GM18870 (cell line): ENCODE measurements at regions not wholly inside any gene's neighbourhood (a gene's known extent, or its start where the extent isn't known, plus 50 kb on each side); places are given as distances from the start of the nearest gene placed in this dataset.

Source experiments
- ATAC-seq: cut with Tn5 transposase; IDR thresholded peaks from one replicate; pipeline ENCODE4 v1.9.1; 2021; ENCODE audit warnings: moderate library complexity; ENCODE audit not compliant: unreplicated experiment

DNA sequence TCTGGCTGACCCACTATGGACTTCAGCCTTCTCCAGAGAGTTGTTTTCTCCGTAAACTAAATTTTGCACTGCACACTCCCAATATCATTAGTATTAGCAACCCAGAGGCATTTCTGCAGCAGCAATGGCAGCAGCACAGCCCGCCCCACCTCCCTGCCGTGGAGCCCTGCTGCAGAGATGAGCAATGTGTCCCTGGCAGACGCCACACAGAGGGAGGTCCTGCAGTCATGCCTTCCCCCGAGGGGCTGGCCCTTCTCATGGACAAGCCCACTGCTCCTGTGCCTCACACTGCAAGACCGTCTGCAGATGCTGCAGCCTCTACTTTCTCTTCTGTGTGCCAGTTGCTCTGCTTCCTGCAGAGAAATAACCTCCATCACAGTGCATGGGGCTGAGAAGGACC is 393.4 kb upstream of the MKI67 start:
- no peak for ATAC-seq

DNA sequence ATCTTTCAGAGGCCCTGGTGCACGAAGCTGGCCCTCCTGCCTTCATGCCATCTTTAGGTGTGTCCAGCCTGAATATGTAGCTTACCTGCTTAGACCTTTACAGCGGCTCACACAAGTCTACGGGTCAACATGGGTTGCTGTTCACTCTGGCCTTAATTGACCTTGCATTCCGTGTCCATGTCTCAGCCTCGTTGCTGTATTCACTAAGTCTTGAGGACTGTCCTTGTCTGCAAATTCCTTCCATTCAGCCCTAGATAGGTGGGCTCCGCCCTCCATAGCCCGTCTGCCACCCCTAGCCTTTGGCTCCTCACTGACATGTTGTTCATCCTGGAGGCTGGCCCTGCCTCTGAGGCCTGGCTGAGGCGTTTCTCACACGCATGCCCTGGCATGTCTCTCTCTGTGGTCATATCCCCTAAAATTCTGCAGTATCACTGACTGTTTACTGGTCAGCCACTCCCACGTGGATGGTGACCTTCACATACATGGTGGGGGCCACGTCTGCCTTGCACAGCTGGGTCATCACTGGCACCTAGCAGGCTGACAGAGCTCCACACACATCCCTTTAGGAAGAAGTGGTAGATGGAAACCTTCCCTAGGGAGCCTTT is 394.1 kb upstream of the MKI67 start:
- ATAC-seq = no peak

DNA sequence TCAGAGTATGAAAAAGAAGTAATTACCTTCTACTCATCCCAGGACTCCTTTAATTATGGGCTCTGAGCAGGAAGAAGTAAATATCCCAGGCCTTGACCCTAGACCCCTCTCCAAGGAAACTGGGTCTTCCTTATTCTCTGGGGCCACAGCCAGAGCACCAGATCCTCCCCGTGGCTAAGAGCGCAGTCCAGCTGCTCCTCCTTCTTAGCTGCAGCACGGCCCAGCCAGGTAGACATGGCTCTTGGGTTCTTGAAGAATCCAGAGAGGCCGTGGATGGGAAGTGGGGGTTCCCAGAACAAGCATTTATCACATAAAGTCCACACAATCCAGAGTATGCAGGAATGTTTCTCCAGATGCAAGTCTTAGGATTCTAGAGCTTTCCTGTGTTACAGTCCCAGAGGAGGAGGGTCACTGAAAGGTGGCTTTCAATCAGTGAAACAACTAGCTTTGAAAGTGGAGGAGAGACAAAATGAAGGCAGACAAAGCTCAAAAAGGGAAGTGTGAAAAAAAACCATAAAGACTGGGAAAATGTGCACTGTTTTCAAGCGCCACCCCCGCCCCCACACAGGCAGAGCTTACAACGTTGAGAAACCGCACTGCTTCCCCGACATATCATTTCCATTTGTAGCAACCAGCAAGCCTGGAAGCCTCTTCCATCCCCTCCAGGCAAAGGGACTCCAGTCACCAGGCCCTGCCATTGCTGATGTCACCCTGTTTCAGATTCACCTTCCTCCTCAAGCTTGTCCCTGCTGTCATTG is 396.5 kb upstream of the MKI67 start:
- no peak for ATAC-seq

DNA sequence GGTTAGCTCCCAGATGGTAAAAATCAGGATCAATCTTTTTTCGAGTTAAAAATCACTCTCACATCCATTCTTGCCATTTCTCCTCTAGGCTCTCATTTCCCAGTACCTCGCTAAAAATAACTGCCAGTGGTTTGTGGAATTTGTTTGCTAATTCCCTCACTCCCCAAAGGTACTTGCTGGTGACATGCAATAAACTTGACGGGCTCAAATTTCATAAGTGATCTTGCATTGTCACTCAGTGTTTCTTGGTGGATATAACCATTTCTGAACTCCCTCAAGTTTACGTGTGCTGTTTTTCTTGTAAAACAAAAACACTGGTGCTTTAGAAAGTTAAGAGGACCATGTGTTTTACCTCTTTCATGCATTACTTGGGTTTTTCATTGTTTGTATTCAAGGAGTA is 399.2 kb upstream of the MKI67 start:
- ATAC-seq = no peak

GRCh38 chr10:128525936-128526335 is 399.7 kb upstream of the MKI67 start:
- ATAC-seq = no peak

DNA sequence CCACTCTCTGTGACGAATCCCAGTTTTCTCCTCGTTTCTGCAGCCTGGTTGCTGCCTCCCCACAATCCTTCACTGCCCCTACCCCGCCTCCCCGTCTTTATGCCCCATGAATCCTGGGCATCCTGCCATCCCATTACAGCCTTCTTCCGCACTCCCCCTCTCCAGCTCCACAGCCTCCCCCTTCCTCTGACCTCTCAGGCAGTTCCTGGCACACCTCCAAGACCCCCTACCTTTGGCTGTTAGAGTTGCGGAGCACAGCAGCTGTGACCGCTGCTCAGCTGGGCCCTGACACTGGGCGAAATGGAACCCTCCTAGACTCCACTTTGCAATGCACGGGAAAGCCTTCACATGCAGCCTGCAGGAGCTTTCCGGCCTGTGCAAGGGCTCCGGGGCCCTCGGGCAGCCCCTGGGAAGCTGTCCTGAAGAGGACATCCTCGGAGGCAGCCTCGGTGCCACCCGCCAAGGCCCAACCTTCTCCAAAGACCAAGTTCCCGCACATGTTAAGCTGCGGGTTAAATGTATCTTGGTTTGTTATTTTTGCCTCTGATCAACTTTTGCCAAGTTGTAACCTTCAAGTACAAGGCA is 400.7 kb upstream of the MKI67 start:
- ATAC-seq = no peak

DNA sequence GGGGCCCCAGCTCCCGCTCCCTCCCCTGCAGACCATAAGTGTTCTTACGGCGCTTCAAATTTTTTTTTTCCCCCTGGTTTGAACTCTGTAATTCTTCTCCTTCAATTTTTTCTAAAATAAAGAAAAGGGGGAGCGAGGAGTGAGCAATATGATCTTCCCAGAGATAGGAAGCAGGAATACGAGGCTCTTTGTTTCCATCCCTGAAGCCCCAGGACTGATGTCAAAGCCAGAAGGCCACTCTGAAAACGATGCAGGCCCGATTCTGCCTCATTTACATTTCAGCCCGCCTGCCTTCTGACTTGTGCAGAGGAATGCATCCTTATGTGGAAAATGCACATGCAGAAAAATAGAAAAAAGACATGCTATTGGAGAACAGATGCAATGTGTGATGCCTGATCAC is 401.5 kb upstream of the MKI67 start:
- no peak for ATAC-seq

DNA sequence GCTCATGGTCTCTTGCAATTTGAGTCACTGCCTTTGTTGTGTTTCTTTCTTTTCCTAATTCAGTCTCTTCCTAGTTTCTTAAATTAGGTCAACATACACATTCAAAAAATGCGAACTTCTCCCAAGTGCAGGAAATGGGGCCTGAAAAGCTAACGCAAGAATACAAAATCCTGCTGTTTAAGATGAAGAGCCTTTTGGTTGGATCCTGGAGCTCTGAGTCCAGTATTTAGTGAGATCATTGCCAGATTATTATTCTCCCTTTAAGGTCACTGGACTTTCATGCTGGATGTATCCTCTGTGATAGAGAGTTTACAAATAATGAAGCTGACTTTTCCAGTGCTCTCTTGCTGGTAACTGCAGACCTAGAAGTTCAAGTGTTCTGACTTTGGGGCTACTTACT is 401.9 kb upstream of the MKI67 start:
- ATAC-seq = no peak

GRCh38 chr10:128528781-128529180 is 402.6 kb upstream of the MKI67 start:
- ATAC-seq = no peak

- ATAC-seq = no peak
Observed at GRCh38 chr10:128529225-128529624, 403.0 kb upstream of the MKI67 start.

- no peak for ATAC-seq
Observed at GRCh38 chr10:128530301-128530700, 404.1 kb upstream of the MKI67 start.

GRCh38 chr10:128530946-128531345 is 404.7 kb upstream of the MKI67 start:
- no peak for ATAC-seq

DNA sequence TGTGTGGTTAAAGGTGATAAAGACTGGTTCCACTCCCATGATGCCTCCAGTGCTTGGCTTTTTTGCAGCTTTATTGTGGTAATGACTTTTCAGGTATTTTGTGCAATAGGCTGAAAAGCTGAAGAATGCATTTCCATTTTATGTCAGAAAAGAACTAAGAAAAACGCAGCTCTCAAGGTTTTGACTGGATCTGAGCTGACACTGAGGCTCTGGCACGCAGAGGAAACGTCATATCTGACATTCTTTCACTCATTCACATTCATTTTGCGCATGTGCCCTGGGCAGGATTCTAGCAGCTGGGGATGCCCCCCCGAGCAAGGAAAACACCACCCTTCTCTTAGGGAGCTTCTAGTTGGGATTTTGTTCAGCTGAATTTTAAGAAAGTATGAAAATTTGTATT is 408.5 kb upstream of the MKI67 start:
- ATAC-seq = no peak

DNA sequence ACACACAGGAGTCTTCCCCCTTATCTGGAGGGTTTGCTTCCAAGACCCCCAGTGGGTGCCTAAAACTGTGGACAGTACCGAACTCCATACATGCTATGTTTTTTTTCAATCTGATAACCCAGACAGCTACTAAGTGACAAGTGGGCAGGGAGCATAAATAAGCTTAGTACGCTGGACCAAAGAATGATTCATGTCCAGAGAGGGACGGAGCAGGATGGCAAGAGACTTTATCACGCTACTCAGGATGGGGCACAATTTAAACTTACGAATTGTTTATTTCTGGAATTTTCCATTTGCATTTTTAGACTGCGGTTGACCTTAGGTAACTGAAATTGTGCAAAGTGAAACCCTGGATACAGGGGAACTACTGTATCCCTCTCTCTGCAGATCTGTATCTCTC is 410.0 kb upstream of the MKI67 start:
- ATAC-seq = no peak

DNA sequence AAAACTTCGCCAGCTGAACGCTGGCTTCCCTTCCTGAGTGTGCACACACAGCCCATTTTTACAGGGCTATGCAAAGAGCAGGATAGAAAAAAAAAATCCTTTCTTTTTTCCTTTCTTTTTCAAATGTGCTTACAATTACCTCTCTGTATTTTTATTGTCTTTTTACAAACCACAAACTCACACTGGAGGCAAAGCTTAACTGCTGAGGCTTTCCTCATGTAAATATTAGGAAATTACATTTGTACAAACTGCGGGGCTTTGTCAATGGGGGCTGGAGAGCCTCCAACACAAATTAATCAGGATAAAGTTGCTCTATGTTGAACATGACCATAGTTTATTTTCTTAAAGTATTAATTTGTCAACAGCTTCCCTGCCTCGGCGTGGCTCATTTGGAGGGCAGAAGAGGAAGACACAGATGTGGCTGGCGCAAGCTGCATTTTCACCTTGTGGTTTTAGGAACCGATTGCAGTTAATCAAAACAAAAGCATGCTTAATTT is 411.7 kb upstream of the MKI67 start:
- ATAC-seq = no peak

DNA sequence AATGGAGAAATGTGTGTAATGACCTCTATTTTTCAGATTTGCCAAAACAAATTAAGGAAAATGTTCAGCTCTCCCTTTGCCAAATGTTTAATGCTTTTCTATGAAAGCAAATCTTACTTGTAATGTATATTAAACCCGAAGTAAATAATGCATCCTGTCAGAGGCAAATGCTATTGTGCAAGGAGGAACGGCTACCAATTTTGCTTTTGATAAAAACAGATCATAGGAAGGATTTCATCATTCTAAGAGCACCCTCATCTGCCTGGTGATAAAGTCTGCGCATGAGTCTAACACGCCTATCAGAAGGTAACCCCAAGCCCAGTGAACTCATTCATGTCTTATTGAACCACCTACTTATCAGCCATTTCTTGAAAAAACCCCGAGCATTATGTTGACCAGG is 412.4 kb upstream of the MKI67 start:
- ATAC-seq = no peak

DNA sequence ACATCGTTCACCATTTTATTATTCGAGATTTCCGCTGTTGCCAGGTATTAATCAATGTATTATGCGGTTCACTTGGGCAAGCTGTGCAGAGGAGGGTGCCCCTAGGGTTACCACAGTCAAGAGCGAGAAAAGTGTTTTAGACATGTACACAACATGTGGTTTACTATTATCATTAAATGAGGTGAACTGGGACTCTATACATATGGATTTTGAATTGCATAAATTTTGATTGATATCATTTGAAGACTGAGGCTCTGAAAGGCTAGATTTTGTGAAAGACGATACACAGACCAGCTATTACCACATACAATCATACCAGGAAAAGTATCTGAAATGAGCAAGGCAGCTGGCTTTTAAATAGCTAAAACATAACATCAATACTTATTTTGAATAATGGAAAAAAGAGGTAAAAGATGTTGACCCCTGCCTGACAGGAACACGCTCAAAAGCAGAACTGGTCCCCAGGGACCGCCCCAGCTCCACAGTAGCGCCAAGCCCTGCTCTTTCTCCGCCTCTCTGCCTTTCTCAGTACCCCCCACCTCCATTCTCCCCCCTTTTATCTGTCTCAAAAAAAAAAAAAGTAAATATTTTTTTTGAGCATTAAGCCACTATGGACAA is 413.4 kb upstream of the MKI67 start:
- no peak for ATAC-seq

DNA sequence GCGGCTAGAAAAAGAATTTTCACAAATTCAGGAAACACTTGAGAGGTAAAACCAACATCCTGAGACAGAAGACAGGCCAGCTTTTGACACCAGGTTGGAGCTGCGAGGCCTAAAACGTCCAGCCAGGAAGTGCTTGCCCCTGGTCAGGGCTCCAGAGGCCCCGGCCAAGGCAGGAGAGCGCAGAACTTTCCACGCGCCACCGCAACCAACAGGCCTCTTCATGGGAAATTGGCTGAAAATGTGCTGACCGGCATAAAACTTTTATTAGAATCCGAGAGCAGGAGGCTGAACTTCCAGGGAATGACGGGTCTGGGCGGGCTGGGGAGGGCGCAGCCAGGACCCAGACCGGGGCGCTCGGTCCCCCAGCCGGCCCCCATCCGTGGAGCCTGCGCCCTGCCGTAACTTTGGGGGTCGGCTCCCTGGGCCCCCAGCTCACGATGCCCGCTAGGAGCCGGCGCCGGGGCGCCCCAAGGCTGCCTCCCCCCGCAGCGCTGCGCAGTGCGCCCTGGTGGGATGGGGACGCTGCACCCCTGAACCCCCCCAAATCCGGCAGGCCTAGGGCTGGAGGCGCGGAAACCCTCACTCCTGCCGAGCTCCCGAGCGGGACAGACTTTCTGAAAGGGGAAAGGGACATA is 414.0 kb upstream of the MKI67 start:
- no peak for ATAC-seq

- ATAC-seq = no peak
Observed at GRCh38 chr10:128540781-128541761, 414.8 kb upstream of the MKI67 start.

DNA sequence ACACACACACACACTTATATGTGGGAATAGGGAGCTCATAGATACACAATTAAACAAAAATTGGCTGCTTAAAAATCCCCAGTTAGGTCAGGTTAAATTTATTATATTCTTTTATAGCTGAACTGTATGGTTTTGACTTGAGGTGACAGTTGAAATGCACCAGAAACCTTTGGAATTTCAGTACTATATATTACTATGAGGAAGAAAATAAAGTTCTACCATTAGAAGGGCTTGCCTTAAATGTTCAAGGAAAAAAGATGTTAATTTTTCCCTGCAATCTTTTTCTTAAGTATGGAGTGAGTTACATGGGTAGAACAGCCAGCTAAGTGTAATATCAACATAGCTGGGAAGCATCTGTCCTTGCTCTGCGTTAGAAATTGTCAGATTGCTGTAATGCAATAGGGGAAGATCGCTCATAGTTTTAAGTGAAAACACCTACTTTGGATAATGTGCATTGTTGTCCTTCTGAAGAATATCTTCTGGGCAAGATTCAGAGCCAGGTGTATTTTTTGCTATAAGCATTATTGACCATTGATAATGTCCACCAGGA is 415.8 kb upstream of the MKI67 start:
- ATAC-seq = no peak
